HepG2 (cell line): ENCODE measurements at regions not wholly inside any gene's neighbourhood (a gene's known extent, or its start where the extent isn't known, plus 50 kb on each side); places are given as distances from the start of the nearest gene placed in this dataset.

ENCODE experiments used
- ATAC-seq: fragments of 200-7000 bp; cut with Tn5 transposase; 3 replicates; pipeline ENCODE4 v1.9.1; 2020; ENCODE audit warnings: mild to moderate bottlenecking, moderate library complexity
- BruUV-seq: library from RNA; stranded (reverse); fragments of 400-500 nt; replicated peaks from 2 replicates; lab custom pipeline; 2021; lab: Mats Ljungman, UMichigan
- CTCF ChIA-PET: fragments of 300-600 bp; formaldehyde crosslinking; extraction: SDS; loops from one replicate; lab custom pipeline; 2021; ENCODE audit warnings: low total read pairs, inconsistent platforms, low intra/inter-chr PET ratio; lab: Yijun Ruan, JAX
- POLR2A ChIA-PET: fragments of 350-600 bp; sonication (Branson Sonifier 250); formaldehyde crosslinking; loops from one replicate; lab custom pipeline; 2020; ENCODE audit warnings: antibody characterized with exemption, inconsistent platforms; lab: Yijun Ruan, JAX
- DNase-seq: peaks from one replicate; pipeline ENCODE4 v3.0.0-alpha.2; 2015; ENCODE audit warnings: low spot score
- FAIRE-seq: peaks from 3 replicates; lab custom pipeline; 2011; peaks lifted over from hg19 to GRCh38; lab: Jason Lieb, UNC
- H2AFZ ChIP-seq: one replicate; pipeline ENCODE4 v1.6.1; 2011; ENCODE audit warnings: low read length, inconsistent platforms
- H3K27ac ChIP-seq: fragments of 300-600 bp; 3 replicates; pipeline ENCODE4 v1.8.0; 2011; ENCODE audit warnings: mixed run types, mild to moderate bottlenecking, mixed read lengths, low read length, inconsistent platforms; ENCODE audit not compliant: insufficient read depth; ENCODE audit errors: extremely low read length
- H3K27me3 ChIP-seq, 2 experiments: fragments of 200-600 bp in 1 of 2; 2 replicates in 1 of 2; 3 replicates in 1 of 2; pipeline versions ENCODE4 v1.6.0 to v1.8.0; 2011; ENCODE audit warnings: low read length in 2 of 2, mild to moderate bottlenecking in 2 of 2, moderate library complexity in 2 of 2, inconsistent platforms in 1 of 2; ENCODE audit not compliant: insufficient read depth in 2 of 2, control insufficient read depth in 1 of 2
- H3K36me3 ChIP-seq, 2 experiments: fragments of 200-600 bp in 1 of 2; replicated peaks in 1 of 2; 2 replicates in 1 of 2; 3 replicates in 1 of 2; pipeline versions ENCODE4 v1.5.1 to v1.8.0; 2011; ENCODE audit warnings: low read length in 2 of 2, inconsistent platforms in 1 of 2; ENCODE audit not compliant: insufficient read depth in 2 of 2, control insufficient read depth in 1 of 2
- H3K4me1 ChIP-seq: 2 replicates; pipeline ENCODE4 v1.5.1; 2012; ENCODE audit warnings: low read length, inconsistent platforms; ENCODE audit not compliant: insufficient read depth
- H3K4me2 ChIP-seq: 2 replicates; pipeline ENCODE4 v1.6.0; 2011; ENCODE audit warnings: low read depth, low read length, inconsistent platforms
- H3K4me3 ChIP-seq, 3 experiments: fragments of 200-600 bp in 1 of 3; sonication (generic), shearing (Covaris generic) in 1 of 3; replicated peaks in 1 of 3; 2 replicates each; pipeline ENCODE4 v1.5.1; 2011 to 2016; ENCODE audit warnings: low read length in 3 of 3, inconsistent platforms in 2 of 3, low read depth in 2 of 3, mild to moderate bottlenecking in 2 of 3, control low read depth in 1 of 3, mixed read lengths in 1 of 3; ENCODE audit not compliant: insufficient read depth in 1 of 3
- H3K79me2 ChIP-seq: one replicate; pipeline ENCODE4 v1.6.1; 2011; ENCODE audit warnings: low read length, inconsistent platforms; ENCODE audit not compliant: insufficient read depth
- H3K9ac ChIP-seq: 2 replicates; pipeline ENCODE4 v1.6.0; 2011; ENCODE audit warnings: mild to moderate bottlenecking, low read depth, low read length, inconsistent platforms; ENCODE audit not compliant: insufficient read depth
- H3K9me3 ChIP-seq: 2 replicates; pipeline ENCODE4 v1.5.1; 2012; ENCODE audit warnings: mild to moderate bottlenecking, low read length
- H4K20me1 ChIP-seq: 2 replicates; pipeline ENCODE4 v1.6.0; 2011; ENCODE audit warnings: inconsistent platforms, mild to moderate bottlenecking, low read length, moderate library complexity; ENCODE audit not compliant: insufficient read depth
- AKNA ChIP-seq: sonication (generic); formaldehyde crosslinking; IDR thresholded peaks from 2 replicates; pipeline ENCODE4 v1.4.0; 2020; ENCODE audit warnings: missing genetic modification reagents, borderline replicate concordance
- SNRNP70 ChIP-seq: fragments of 200-400 bp; formaldehyde crosslinking; IDR thresholded peaks from 2 replicates; pipeline ENCODE4 v1.6.1; 2017; ENCODE audit warnings: mild to moderate bottlenecking, low read depth, low read length, moderate library complexity
- TBL1XR1 ChIP-seq: fragments of 150-350 bp; IDR thresholded peaks from 2 replicates; pipeline ENCODE4 v1.6.1; 2014; ENCODE audit warnings: borderline replicate concordance, low read length; ENCODE audit not compliant: partially characterized antibody
- ZBTB37 ChIP-seq: sonication (generic); formaldehyde crosslinking; IDR thresholded peaks from 2 replicates; pipeline ENCODE4 v1.4.0; 2020; ENCODE audit warnings: mild to moderate bottlenecking, missing genetic modification reagents
- ZNF883 ChIP-seq: sonication (generic); formaldehyde crosslinking; IDR thresholded peaks from 2 replicates; pipeline ENCODE4 v1.5.1; 2020; ENCODE audit warnings: mild to moderate bottlenecking, missing genetic modification reagents; ENCODE audit errors: not compliant biosample characterization
- WGBS: methylation state at CpG from one replicate; pipeline ENCODE4 v1.1.6; 2017; ENCODE audit warnings: low lambda C conversion rate; 5-methylcytosine and 5-hydroxymethylcytosine counted together
- in situ Hi-C: cut with HindIII; loops from 2 replicates; pipeline ENCODE4 v1.10.0; 2017; ENCODE audit warnings: low pct_unique_long_range_greater_than_20kb; ENCODE audit not compliant: extremely low pct_ligation_motif_present
- intact Hi-C: fragments of 100-400 bp; cut with micrococcal nuclease; formaldehyde crosslinking; loops from one replicate; pipeline ENCODE4 v1.10.0; 2022; ENCODE audit not compliant: unreplicated experiment

GRCh38 chr7:25928549-25929330 lies 223.3 kb upstream of the NFE2L3 start (continued):
- TF ChIP-seq AKNA (CRISPR knock-in tag) (no peak), ZBTB37 (no peak), SNRNP70 (no peak)

- Histone ChIP-seq H3K36me3 (no peaks in the 10 kb centered on the region), H3K9ac (no peak overlapping the region), H3K4me2 (no peak overlapping the region), H2AFZ (no peak overlapping the region), H3K27ac (no peak overlapping the region), H3K27me3 (no peaks in the 10 kb centered on the region; a peak in 1 of 5 replicates), H3K4me3 (no peak overlapping the region), H3K4me1 (no peaks in the 10 kb centered on the region), H3K79me2 (no peaks in the 10 kb centered on the region), H3K9me3 (peaks cover 10% of the 10 kb centered on the region), H4K20me1 (no peaks in the 10 kb centered on the region)
- no peak for TF ChIP-seq TBL1XR1
- no peak for TF ChIP-seq ZNF883 (CRISPR knock-in tag)
- WGBS = 31% methylated on average over 5 of the region's 5 CpGs
- no peak for DNase-seq
- intact Hi-C loops = no loop called here
- no TSS peak for BruUV-seq
- CTCF ChIA-PET = no interaction called here
- POLR2A ChIA-PET = no interaction called here
- ATAC-seq = no peak
- in situ Hi-C loops = no loop called here
- FAIRE-seq = no peak
Measured at GRCh38 chr7:25929448-25929847, 222.6 kb upstream of the NFE2L3 start.
